K562 (cell line): ENCODE measurements at regions not wholly inside any gene's neighbourhood (a gene's known extent, or its start where the extent isn't known, plus 50 kb on each side); places are given as distances from the start of the nearest gene placed in this dataset.

Experiments
- AFF1 ChIP-seq, 2 experiments: fragments of 450-650 bp; IDR thresholded peaks; 2 replicates each; pipeline ENCODE4 v1.6.1; 2018; ENCODE audit warnings: mild to moderate bottlenecking in 2 of 2, low read depth in 1 of 2; ENCODE audit not compliant: partially characterized antibody in 2 of 2
- CHD2 ChIP-seq: IDR thresholded peaks from 2 replicates; pipeline ENCODE4 v1.6.1; 2011; ENCODE audit warnings: low read depth, low read length
- GMEB1 ChIP-seq: fragments of 250-450 bp; sonication (Bioruptor Pico); IDR thresholded peaks from 2 replicates; pipeline ENCODE4 v1.4.0; 2020; ENCODE audit warnings: mild to moderate bottlenecking
- MBD1 ChIP-seq: fragments of 250-450 bp; sonication (Bioruptor Pico); IDR thresholded peaks from 2 replicates; pipeline ENCODE4 v1.8.0; 2022; ENCODE audit warnings: inconsistent platforms
- MEF2A ChIP-seq: IDR thresholded peaks from 2 replicates; pipeline ENCODE4 v1.6.1; 2011; ENCODE audit warnings: low read depth, mild to moderate bottlenecking, low read length, moderate library complexity; ENCODE audit not compliant: control insufficient read depth
- YY1 ChIP-seq, 3 experiments: IDR thresholded peaks; 2 replicates each; pipeline ENCODE4 v1.6.1; 2011; ENCODE audit warnings: low read length in 2 of 3, mild to moderate bottlenecking in 2 of 3, moderate library complexity in 2 of 3, borderline replicate concordance in 1 of 3, control low read depth in 1 of 3, low read depth in 1 of 3; ENCODE audit not compliant: insufficient read depth in 3 of 3, insufficient replicate concordance in 2 of 3, control insufficient read depth in 1 of 3, insufficient read length in 1 of 3; ENCODE audit errors: extremely low read depth in 1 of 3
- ZNF583 ChIP-seq: fragments of 250-450 bp; sonication (Bioruptor Pico); IDR thresholded peaks from 2 replicates; pipeline ENCODE4 v1.4.0; 2020
- ZNF589 ChIP-seq: fragments of 200-800 bp; sonication (Bioruptor generic); IDR thresholded peaks from 2 replicates; pipeline ENCODE4 v1.6.1; 2016; ENCODE audit warnings: low read depth, missing genetic modification characterization, missing compliant biosample characterization

GRCh38 chr5:126695091-126695490, 81.8 kb upstream of the LMNB1 start (continued):
- no peak for TF ChIP-seq YY1 (IDR thresholded peaks at IDR 0.05; ENCODE audit: borderline replicate concordance in 1 of 3, control insufficient read depth in 1 of 3, extremely low read depth in 1 of 3, insufficient read depth in 3 of 3, insufficient read length in 1 of 3, insufficient replicate concordance in 2 of 3, low read depth in 1 of 3, low read length in 2 of 3)
- no peak for TF ChIP-seq CHD2
- TF ChIP-seq GMEB1 (CRISPR knock-in tag), result no peak
- TF ChIP-seq MEF2A, result no peak
- TF ChIP-seq ZNF583 (CRISPR knock-in tag), result no peak
- no peak for TF ChIP-seq ZNF589 (CRISPR knock-in tag)
- no peak for TF ChIP-seq MBD1 (CRISPR knock-in tag)
- TF ChIP-seq AFF1 (IDR thresholded peaks at IDR 0.05; ENCODE audit: low read depth in 1 of 2, partially characterized antibody in 2 of 2), result no peak
